ENCODE measurements at regions not wholly inside any gene's neighbourhood (a gene's known extent, or its start where the extent isn't known, plus 50 kb on each side); places are given as distances from the start of the nearest gene placed in this dataset.

DNA sequence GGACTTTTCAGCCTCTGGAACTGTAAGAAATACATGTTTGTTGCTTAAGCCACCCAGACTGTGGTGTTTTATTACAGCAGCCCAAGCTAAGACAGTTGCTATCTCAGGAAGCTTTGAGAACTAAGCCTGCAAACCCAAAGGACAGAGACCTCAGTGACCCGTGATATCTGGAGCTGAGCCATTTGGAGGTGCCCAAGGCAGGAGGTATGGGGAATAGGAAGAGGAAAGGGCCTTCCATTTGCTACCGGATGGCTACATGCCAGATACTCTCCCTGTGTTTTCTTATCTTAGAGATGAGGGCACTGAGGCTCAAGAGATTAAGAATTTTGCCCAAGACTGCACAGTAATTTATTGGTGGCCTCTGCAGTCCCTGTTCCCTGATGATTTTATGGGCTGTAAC lies 622.1 kb upstream of the CDH5 start:
- TF ChIP-seq, protein P1, sequence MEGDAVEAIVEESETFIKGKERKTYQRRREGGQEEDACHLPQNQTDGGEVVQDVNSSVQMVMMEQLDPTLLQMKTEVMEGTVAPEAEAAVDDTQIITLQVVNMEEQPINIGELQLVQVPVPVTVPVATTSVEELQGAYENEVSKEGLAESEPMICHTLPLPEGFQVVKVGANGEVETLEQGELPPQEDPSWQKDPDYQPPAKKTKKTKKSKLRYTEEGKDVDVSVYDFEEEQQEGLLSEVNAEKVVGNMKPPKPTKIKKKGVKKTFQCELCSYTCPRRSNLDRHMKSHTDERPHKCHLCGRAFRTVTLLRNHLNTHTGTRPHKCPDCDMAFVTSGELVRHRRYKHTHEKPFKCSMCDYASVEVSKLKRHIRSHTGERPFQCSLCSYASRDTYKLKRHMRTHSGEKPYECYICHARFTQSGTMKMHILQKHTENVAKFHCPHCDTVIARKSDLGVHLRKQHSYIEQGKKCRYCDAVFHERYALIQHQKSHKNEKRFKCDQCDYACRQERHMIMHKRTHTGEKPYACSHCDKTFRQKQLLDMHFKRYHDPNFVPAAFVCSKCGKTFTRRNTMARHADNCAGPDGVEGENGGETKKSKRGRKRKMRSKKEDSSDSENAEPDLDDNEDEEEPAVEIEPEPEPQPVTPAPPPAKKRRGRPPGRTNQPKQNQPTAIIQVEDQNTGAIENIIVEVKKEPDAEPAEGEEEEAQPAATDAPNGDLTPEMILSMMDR (IDR thresholded peaks at IDR 0.05), result no peak
- TF ChIP-seq POLR2A (IDR thresholded peaks at IDR 0.05), result no peak
